HG03039 (cell line): ENCODE measurements at regions not wholly inside any gene's neighbourhood (a gene's known extent, or its start where the extent isn't known, plus 50 kb on each side); places are given as distances from the start of the nearest gene placed in this dataset.
"Not testable (repeated sequence)": the region's sequence is repeated elsewhere in the genome, so short reads cannot be mapped to it uniquely, and the experiment has no call there.

ENCODE experiments used
- ATAC-seq: cut with Tn5 transposase; IDR thresholded peaks from one replicate; pipeline ENCODE4 v1.9.1; 2021; ENCODE audit warnings: mild to moderate bottlenecking, moderate library complexity; ENCODE audit not compliant: unreplicated experiment

DNA sequence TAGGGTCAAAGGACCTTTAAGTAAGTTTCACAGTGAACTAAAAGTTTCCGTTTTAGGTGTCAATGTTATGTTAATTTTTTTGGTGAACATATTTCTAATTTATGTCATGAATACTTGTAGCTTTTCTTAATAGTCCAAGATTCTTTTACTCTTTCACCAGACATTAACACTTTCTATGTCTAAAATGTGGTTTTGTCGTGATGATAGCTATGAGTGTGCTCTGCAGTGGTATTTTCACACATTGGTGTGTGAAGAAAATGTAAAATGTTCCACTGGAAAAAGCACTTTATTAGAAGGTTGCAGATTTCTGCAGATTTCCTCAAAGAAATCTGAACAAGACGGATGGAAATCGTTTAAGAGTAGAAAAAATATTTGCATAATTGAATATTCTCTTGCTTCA is 561.0 kb upstream of the ANKRD30A start:
- ATAC-seq: no peak

DNA sequence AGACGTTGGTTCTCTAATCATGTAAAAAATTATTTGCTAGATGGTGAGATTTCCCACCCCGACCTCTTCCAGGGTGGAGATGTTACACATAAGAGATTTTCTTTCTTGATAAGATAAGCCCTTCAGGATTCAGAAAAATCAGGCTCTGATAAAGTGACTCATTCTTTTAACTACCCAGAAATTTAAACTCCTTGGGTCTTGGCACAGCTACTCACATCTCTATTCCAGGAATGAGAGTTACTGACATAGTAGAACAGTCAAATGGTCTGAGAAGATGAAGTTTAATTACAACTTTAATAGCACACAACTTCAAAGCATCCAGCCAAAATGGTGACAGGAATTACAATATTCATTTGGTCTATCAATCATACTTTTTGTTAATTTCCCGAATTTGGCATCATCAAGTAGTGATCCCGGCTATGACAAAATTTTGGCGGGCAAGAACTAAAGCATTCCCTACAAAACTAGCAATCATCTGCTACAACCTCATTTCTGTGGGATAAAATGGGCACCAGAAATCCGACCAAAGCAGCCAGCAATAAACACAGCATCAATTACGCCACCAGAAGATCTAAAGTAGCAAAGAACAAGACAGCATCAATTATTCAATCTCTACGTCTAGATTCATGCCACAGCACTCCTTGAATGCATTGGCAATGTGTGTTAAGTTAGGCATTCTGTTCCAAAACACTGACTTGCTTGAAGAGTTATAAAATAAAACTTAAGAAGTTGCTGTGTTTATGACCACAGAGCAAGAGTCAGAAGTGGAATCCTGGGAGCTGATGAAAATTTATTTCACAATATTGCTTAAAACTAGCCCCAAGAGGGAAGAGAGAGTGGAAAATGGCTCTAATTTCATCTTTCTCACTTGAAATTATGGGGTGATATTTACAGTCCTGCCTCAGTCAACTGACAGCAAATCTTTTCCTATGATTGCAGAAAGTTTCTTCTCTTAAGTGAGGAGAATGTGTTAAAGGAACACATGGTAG is 565.7 kb upstream of the ANKRD30A start:
- no peak for ATAC-seq

DNA sequence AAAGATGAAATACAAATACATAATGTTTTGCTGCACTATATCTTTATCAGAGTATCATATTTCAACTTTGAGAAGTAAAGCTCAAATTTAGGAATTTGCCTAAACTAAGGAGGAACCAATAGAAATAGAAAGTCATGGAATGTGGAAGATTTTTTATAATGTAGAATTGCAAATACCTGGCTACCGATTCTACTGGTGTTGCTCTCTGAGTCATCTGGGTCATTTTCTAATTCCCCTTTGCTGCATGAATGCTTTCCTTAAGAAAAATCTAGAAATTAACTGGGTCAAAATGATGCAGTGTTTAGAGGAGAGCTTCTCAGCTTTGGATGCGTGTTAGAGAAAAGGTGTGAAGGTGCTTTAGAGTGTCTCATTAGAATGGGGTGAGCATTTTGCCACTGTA is 568.9 kb upstream of the ANKRD30A start:
- no peak for ATAC-seq

DNA sequence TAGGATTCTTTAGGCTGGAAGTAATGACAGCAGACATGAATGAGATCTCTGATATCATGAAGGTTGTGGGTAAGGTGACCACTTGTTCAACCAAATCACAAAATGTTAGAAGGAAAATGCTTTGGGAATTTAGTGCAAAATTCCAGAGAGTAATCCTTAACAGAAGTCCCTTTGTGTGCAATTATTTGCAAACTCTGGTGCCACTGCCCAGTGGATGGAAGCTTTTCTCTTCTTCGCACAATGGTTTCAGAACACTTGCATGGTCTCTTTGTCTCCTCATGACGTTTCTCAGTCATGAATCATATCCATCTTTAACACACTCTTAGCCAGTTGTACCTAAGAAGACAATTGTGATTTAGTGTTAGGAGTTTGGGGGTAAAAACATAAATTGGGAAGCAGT is 570.4 kb upstream of the ANKRD30A start:
- ATAC-seq: no peak

DNA sequence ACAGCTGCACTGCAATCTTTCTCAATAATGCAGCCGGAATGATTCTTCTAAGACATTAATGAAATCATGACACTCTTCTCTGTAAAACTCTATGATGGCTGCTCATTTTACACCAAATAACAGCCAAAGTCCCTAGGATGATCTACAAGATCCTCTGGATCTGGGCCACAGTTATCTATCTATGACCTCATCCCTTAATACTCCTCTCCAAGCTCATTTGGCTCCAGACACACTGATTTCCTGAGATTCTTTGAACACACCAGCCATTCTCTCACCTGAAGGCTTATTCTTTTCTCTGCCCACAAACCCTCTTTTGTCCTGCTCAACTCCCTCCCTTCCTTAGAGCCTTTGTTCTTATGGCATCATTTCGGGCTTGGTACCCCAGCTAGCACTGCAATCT is 577.4 kb upstream of the ANKRD30A start:
- ATAC-seq: no peak

DNA sequence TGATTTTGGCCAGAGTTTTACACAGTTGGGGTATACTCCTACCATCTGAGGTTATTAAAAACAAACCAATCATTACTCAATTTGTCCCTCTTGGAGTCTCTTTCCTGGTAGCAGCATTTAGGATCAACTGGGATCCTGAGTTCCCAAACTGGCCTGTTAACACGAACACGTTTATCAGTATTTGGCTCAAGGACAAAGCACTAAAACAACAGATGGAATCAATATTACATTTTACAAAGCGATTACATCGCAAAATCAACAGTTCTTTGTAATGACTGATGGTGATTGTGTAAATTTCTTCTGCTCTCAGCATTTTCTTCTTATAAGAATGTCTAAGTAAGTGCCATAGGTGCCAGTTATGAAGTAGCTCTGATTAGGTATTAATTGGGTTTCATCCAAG is 582.9 kb upstream of the ANKRD30A start:
- no peak for ATAC-seq

DNA sequence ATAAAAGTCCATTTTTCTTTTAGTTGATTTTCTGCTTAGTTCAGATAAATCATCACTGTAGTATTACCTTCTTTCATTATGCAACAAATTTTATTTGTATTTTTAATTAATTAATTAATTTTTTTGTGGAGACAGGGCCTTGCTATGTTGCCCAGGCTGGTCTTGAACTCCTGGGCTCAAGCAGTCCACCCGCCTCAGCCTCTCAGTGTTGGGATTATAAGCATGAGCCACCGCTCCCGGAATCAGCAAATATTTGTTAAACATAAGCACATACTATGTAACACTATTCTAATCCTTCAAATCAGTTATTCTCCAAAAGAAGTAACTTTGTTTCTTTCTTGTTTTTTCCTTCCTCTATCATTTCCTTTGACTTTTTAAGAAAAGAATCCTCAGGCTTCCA is 584.8 kb upstream of the ANKRD30A start:
- ATAC-seq: no peak

DNA sequence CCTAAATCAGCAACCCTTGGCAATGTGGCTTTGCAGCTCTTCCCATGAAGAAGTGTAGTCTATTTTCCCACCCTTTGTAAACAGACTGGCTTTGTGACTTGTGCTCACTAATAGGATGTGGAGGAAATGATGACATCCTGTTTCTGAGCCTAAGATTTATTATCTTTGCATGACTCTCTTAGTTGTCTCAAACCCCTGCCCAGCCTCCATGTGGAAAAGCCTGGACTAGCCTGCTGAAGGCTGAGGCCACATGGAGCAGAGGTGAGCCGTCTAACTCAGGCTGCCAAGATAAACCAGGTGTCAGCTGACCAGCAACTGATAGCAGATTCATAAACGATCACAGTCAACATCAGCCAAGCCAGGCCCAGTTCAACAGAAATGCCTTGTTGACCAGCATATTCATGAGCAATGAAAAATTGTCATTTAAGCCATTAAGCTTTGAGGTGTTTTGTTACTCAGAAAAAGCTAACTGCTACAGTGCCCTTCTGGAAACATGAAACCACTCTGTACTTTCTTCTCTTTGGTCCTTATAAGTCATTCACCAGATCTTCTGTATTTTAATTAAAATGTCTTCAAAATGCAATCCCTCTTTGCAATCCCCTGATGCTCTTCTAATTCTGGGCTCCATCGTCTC is 586.3 kb upstream of the ANKRD30A start:
- no peak for ATAC-seq

DNA sequence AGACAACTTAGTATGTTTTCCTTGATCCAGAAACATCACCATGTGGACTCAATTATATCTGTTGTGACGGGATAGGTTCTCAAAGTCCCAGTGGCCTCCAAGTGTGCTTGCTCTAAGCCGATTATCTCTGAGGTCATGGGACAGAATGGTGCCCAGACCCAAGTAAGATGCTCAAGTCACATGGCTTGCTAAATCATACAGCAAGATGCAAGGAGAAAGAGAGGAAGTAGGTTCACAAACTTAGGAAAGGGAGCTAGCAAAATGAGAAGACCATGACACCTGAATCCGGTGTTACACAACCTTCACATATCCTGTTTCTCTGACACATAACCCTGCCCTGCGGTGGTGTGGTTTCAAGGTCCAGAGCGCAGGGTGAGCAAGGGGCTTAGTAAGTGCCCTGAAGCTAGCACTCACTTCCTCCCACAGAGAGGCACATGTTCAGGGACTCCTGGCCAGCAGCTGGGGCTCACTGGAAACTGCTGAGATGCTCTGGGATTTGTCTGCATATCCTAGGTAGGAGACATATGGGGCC is 590.9 kb upstream of the ANKRD30A start:
- ATAC-seq: peak; percentile 87

DNA sequence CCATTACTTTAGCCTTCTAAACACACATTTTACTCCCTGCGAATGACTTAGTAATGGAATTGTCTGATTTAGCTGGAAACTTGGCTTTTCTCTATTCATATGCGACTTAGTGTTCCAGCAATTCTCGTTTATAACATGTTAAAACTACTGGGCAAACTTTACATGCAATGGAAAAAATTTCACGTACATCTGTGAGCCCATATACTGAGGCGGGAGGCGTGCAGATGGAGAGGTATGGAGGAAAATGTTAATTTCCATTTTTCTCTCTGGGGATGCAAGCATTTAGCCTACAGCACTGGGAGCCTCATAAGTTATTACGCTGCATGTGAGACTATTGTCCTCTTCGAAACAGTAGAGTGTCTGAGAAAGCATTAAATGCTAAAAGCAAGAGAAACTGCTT is 591.5 kb upstream of the ANKRD30A start:
- no peak for ATAC-seq

DNA sequence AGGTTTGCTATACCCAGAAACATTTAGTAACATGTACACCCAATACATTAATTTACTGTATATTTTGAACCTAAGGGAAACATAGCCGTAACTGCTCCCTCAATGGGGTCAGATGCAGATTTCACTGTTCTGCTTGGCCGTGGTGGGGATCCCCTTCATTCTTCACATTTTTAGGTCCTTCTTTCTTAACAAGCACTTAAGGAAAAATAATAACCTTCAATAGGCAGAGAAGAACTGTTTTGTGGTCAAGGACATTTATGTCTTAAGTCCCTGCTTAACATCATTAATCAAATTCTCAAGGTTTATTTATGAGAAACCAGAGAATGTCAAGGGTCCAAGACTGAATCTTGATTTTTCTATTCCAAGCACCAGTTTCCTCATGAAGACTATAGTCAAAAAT is 592.1 kb upstream of the ANKRD30A start:
- no peak for ATAC-seq

DNA sequence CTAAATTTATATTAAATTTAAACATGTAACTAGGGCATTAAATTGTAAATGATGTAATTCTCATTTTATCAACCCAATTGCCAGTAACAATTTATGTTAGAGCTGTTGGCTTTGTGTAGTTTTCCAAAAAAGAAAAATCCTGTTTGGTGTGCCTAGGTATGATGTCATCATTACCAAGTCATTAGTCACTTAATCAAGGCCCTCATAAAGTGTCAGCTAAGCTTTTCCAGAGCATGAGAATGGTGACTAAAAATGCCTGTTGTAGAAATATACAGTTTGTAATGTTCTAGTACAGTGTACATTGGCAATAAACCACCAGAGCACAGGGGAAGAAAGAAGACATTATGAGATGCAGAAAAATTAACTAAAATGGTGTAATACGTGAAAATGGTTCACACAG is 593.8 kb upstream of the ANKRD30A start:
- ATAC-seq: no peak

DNA sequence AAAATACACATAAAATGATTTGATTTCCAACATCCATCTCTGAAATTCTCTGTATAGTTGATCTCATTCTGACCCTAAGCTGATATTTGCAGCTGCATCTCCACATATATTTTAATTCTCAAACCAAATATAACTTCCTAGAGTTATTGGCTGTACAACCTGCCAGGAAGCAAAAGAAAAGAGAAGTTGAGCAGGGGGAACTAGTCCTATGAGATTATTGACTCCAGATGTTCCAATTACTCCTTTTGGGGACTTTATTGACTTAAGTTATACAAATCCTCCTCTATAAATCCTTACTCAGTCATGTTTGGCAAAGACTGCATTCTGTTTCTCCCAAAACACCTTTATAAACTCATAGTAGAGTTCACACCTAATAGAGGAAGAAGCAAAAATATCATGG is 599.4 kb upstream of the ANKRD30A start:
- ATAC-seq: no peak

DNA sequence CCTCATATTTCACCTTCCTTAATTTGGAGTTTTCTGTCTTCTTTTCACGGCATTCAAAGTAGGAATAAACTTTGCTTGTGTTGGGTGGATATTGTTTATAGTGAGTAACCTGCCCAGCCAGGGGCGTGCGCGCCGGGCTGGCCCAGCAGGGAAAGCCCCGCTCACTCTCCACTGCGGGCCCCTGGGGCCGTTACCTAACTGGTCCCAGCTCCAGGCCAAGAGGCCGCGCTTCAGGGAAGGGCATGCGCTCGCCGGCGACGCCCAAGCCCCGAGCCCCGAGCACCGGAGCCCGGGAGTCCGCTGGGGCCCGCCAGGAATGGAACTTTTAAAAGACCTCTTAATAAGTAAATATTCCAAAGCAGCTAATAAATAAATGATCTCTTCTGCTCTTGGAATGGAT is 601.3 kb upstream of the ANKRD30A start:
- ATAC-seq: not testable (repeated sequence)

DNA sequence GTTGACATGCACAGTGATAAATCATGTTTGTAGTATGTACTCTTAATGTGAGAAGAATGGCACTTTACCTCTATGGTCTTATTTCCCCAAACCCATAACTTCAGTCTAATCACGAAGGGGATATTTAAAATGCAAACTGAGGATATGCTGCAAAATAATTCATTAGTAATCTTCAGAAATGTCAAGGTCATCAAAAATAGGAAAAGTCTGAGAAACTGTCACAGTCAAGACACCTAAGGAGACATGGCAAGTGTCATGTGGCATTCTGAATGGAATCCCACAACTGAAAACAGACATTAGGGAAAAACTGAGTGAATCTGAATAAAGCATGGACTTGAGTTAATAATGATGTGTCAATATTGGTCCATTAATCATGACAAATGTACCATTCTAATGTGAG is 605.5 kb upstream of the ANKRD30A start:
- no peak for ATAC-seq

DNA sequence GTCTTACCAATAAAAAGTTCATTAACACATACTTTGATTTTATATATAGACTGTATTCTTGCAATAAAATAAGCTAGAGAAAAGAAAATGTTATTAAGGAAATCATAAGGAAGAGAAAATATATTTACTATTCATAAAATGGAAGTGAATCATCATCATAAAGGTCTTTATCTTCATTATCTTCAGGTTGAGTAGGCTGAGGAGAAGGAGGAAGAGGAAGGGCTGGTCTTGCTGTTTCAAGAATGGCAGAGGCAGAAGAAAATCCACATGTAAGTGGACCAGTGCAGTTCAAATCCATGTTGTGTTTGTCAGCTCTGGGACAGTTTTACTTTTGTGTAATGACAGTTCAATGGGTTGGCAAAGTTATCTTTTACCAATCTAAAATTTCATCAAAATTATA is 609.1 kb upstream of the ANKRD30A start:
- no peak for ATAC-seq

DNA sequence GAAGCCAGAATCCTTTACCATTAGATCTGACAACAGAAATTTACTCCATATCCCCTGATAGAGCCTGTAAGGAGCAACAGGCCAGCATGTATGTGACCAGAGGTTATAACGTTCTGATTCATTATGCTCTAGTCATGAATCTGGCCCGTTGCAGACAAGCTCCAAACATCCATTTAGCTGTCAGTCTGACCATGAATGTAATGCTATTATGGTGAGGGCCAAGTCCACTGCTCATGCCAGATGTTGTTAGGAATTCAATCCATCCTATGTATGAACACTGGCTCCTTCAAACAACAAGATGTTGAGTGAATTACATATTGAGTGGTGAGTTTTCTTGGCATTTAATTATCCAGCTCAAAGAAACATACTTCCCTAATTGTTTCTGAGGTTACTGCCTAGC is 610.1 kb upstream of the ANKRD30A start:
- ATAC-seq: no peak

DNA sequence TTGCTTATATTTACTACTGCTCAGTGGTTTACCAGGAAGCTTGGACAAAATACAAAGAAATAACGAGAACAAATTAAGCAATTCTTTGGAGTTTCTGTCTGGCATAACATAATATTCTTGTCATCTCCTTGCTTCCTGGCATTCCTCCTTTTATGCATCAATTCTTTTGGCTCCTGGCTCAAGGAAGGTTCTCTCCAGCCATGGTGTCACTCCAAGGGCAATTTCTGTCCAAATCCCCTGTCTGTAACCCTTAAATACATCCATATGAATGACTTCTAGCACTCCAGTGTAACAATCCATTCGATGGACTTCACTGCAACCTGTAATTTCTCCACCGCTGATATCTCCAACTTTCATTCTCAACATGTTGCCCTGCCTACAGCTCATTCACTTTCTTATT is 617.7 kb upstream of the ANKRD30A start:
- no peak for ATAC-seq

DNA sequence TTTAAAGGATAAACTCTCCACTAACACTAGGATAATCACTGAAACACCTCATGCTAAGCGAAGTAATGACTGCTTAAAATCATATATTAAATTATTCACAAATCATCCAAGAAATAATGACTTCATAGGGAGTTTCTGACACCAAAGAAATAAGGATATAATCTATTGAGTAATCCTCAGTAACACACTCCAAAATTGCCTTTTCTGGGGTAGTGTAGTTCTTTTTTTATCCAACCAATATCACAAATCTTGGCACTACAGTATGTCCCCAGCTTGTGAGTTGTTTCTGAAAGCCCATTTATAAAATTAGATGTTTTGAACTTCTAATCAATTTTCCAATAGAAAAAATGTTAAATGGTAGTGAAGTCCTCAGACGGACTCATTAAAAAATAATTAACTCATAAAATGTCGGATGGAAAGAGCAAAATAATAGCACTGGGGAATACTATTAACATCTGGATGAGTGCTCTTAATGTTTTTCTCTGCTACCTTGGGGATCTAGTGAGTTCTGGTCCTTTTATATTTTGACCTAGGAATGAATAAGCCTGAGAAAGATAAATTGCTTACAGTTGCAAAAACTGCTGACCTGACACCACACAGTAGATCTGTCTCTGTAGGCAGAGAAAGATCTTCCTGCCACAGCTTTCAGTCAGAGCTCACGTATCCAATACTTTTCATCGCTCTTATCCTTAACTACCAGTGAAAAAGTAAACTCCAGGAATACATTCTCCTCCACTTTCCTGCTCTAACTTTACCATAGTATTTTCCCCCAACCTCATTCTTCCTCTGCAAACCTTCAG is 618.5 kb upstream of the ANKRD30A start:
- ATAC-seq: no peak

DNA sequence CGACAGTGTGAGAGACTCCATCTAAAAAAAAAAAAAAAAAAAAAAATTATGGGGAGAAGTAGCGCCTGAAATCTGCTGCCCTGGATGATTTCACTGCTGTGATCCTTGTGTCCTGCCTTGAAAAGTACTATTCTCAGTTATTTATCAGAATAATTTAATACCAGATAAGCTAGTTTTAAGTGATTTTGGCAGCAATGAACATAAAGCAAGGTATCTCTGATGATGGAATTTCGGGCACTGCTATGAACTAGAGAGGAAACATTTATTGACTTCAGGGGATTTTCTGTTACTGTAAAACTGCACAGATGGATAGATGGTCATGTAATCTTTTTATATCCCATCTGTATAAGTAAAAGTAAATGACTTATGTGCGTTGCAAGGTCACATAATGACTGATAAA is 619.1 kb upstream of the ANKRD30A start:
- ATAC-seq: no peak

DNA sequence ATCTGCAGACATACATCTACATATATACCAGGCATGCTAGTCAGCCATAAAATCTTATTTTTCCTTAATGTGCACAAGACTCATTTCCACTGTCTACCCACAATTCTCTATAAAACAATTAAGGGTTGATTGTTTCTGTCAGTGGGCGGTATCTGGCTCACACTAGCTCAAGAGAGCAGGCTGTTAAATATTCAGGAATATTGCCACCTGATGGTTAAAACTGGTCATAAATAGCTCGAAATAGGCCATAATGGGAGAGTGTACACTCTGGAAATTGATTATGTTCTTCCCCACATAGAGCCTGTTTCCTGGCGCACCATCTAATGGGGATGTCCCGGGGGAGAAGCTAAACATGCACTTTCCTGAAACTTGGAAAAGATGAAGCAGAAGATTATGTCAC is 620.6 kb upstream of the ANKRD30A start:
- no peak for ATAC-seq
